ENCODE measurements at regions not wholly inside any gene's neighbourhood (a gene's known extent, or its start where the extent isn't known, plus 50 kb on each side); places are given as distances from the start of the nearest gene placed in this dataset.

DNA sequence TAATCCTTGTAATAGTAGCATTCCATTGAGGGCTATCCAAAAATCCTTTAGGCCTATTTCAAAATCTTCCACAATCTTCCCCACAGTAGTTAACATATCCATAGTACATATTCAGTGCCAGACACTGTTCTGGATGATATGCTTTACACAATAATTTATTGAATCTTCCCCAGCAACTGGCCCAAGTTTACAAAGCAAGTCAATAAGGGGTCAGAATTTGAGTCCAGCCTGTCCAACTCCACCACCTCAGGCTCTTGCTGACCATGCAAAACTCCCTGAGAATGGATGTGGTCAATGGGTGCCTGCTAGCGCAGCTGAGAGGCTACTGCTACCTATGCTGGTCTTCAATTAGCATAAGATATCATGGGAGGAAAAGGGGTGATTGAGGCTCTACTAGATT, 529.6 kb downstream of the FGF9 start:
- no peaks in the 10 kb centered on the region for H3K4me1 ChIP-seq (ENCODE audit: insufficient read depth, poor library complexity, severe bottlenecking)
- DNase-seq (ENCODE audit: low spot score) (no peak), ATAC-seq (ENCODE audit: low read depth) (no peak)
- no peak overlapping the region for H3K4me3 ChIP-seq (ENCODE audit: severe bottlenecking)
- H3K27ac ChIP-seq (ENCODE audit: poor library complexity, severe bottlenecking) = no peak overlapping the region
- H3K36me3 ChIP-seq (ENCODE audit: low read depth) = no peaks in the 10 kb centered on the region
- H3K27me3 ChIP-seq (ENCODE audit: insufficient read depth, poor library complexity, severe bottlenecking) = peaks cover 8% of the 10 kb centered on the region
- TF ChIP-seq CTCF (IDR thresholded peaks at IDR 0.05; ENCODE audit: poor library complexity, severe bottlenecking) = no peak
- H3K9me3 ChIP-seq (ENCODE audit: severe bottlenecking) = no peaks in the 10 kb centered on the region

DNA sequence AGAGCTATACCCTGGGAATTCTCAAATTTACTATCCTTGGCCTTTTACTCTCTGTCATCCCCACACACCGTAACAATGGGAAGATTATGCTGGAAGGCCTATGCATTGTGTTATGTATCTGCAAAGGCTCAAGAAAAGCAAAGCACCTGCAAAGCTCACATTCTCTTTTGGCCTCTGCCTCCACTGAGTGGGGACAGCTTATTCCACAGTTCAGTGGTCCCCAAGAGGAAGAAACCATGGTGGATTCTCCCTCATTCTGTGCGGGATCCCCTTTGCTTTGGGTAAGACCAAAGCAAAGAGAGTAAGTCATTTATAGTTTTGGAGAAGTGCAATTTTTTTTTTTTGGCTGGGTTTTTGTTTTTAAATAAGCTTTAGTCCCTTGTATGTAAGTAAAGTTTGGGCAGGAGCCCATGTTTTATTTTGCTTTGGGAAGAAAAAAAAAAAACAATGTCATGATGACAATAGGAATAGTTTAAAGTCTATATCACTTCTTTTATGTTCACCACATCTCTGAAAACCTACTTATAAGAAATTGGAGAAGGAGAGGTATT, 530.6 kb downstream of the FGF9 start:
- Histone ChIP-seq H3K4me3 (ENCODE audit: severe bottlenecking) (no peak overlapping the region), H3K4me1 (ENCODE audit: insufficient read depth, poor library complexity, severe bottlenecking) (no peaks in the 10 kb centered on the region), H3K27ac (ENCODE audit: poor library complexity, severe bottlenecking) (no peak overlapping the region), H3K36me3 (ENCODE audit: low read depth) (no peaks in the 10 kb centered on the region), H3K27me3 (ENCODE audit: insufficient read depth, poor library complexity, severe bottlenecking) (peaks cover 8% of the 10 kb centered on the region), H3K9me3 (ENCODE audit: severe bottlenecking) (no peaks in the 10 kb centered on the region)
- no peak for DNase-seq (ENCODE audit: low spot score)
- ATAC-seq (ENCODE audit: low read depth) = no peak
- TF ChIP-seq CTCF (IDR thresholded peaks at IDR 0.05; ENCODE audit: poor library complexity, severe bottlenecking) = no peak

GRCh38 chr13:22210134-22210930, 539.5 kb downstream of the FGF9 start:
- no peak for ATAC-seq (ENCODE audit: low read depth)
- TF ChIP-seq CTCF (IDR thresholded peaks at IDR 0.05; ENCODE audit: poor library complexity, severe bottlenecking) = no peak
- Histone ChIP-seq H3K9me3 (ENCODE audit: severe bottlenecking) (no peaks in the 10 kb centered on the region), H3K4me3 (ENCODE audit: severe bottlenecking) (no peak overlapping the region), H3K27me3 (ENCODE audit: insufficient read depth, poor library complexity, severe bottlenecking) (no peaks in the 10 kb centered on the region), H3K27ac (ENCODE audit: poor library complexity, severe bottlenecking) (no peak overlapping the region), H3K4me1 (ENCODE audit: insufficient read depth, poor library complexity, severe bottlenecking) (no peaks in the 10 kb centered on the region), H3K36me3 (ENCODE audit: low read depth) (no peaks in the 10 kb centered on the region)
- no peak for DNase-seq (ENCODE audit: low spot score)

GRCh38 chr13:22211876-22212275, 541.0 kb downstream of the FGF9 start:
- DNase-seq (ENCODE audit: low spot score) = no peak
- Histone ChIP-seq H3K36me3 (ENCODE audit: low read depth) (no peaks in the 10 kb centered on the region), H3K9me3 (ENCODE audit: severe bottlenecking) (no peaks in the 10 kb centered on the region), H3K27me3 (ENCODE audit: insufficient read depth, poor library complexity, severe bottlenecking) (no peaks in the 10 kb centered on the region), H3K4me3 (ENCODE audit: severe bottlenecking) (no peak overlapping the region), H3K27ac (ENCODE audit: poor library complexity, severe bottlenecking) (no peak overlapping the region), H3K4me1 (ENCODE audit: insufficient read depth, poor library complexity, severe bottlenecking) (no peaks in the 10 kb centered on the region)
- no peak for TF ChIP-seq CTCF (IDR thresholded peaks at IDR 0.05; ENCODE audit: poor library complexity, severe bottlenecking)
- no peak for ATAC-seq (ENCODE audit: low read depth)

- Histone ChIP-seq H3K4me1 (ENCODE audit: insufficient read depth, poor library complexity, severe bottlenecking) (no peaks in the 10 kb centered on the region), H3K4me3 (ENCODE audit: severe bottlenecking) (no peak overlapping the region), H3K27me3 (ENCODE audit: insufficient read depth, poor library complexity, severe bottlenecking) (no peaks in the 10 kb centered on the region), H3K27ac (ENCODE audit: poor library complexity, severe bottlenecking) (no peak overlapping the region), H3K36me3 (ENCODE audit: low read depth) (no peaks in the 10 kb centered on the region), H3K9me3 (ENCODE audit: severe bottlenecking) (no peaks in the 10 kb centered on the region)
- DNase-seq (ENCODE audit: low spot score) (no peak), ATAC-seq (ENCODE audit: low read depth) (no peak)
- TF ChIP-seq CTCF (IDR thresholded peaks at IDR 0.05; ENCODE audit: poor library complexity, severe bottlenecking) = no peak
These were observed 541.7 kb downstream of the FGF9 start for GRCh38 chr13:22212576-22212975.
